SK-N-SH (cell line): ENCODE measurements at regions not wholly inside any gene's neighbourhood (a gene's known extent, or its start where the extent isn't known, plus 50 kb on each side); places are given as distances from the start of the nearest gene placed in this dataset.

ENCODE experiments used
- CTCF ChIA-PET: fragments of 300-600, 350-600 bp; formaldehyde crosslinking; extraction: SDS; loops from one replicate; lab custom pipeline; 2021; lab: Yijun Ruan, JAX
- POLR2A ChIA-PET: fragments of 350-600 bp; sonication (Branson Sonifier 250); formaldehyde crosslinking; extraction: SDS; loops from one replicate; lab custom pipeline; 2020; ENCODE audit warnings: antibody characterized with exemption, inconsistent platforms; lab: Yijun Ruan, JAX
- DNase-seq: peaks from one replicate; pipeline ENCODE4 v3.0.0; 2012
- H2AFZ ChIP-seq: fragments of 200-600 bp; sonication (generic); 2 replicates; pipeline ENCODE4 v1.8.1; 2016; ENCODE audit warnings: antibody characterized with exemption, mild to moderate bottlenecking, low read depth
- H3F3A ChIP-seq: fragments of 200-600 bp; sonication (generic); replicated peaks from 2 replicates; pipeline ENCODE3; 2016; ENCODE audit warnings: antibody characterized with exemption, mild to moderate bottlenecking; ENCODE audit not compliant: insufficient read depth
- H3K27ac ChIP-seq, 2 experiments: fragments of 200-500 bp in 1 of 2; fragments of 200-600 bp in 1 of 2; sonication (Bioruptor generic) in 1 of 2; sonication (generic), shearing (Covaris generic) in 1 of 2; 2 replicates each; pipeline versions ENCODE4 v1.5.1 to v1.6.1; 2014 to 2016; ENCODE audit warnings: low read depth in 2 of 2, inconsistent platforms in 1 of 2, low read length in 1 of 2, mild to moderate bottlenecking in 1 of 2, mixed read lengths in 1 of 2
- H3K27me3 ChIP-seq: fragments of 200-600 bp; sonication (generic), shearing (Covaris generic); 2 replicates; pipeline ENCODE4 v1.6.1; 2016; ENCODE audit warnings: mixed run types; ENCODE audit not compliant: insufficient read depth
- H3K36me3 ChIP-seq, 2 experiments: fragments of 200-500 bp in 1 of 2; fragments of 200-600 bp in 1 of 2; sonication (Bioruptor generic) in 1 of 2; sonication (generic) in 1 of 2; replicated peaks in 1 of 2; 2 replicates each; pipeline versions ENCODE3 to v1.5.1; 2014 to 2016; ENCODE audit warnings: low read length in 1 of 2, mild to moderate bottlenecking in 1 of 2; ENCODE audit not compliant: insufficient read depth in 2 of 2, control insufficient read depth in 1 of 2
- H3K4me1 ChIP-seq, 2 experiments: fragments of 200-500 bp in 1 of 2; fragments of 200-600 bp in 1 of 2; sonication (Bioruptor generic) in 1 of 2; sonication (generic), shearing (Covaris generic) in 1 of 2; 2 replicates each; pipeline versions ENCODE4 v1.5.1 to v1.6.1; 2014 to 2016; ENCODE audit warnings: low read depth in 1 of 2, low read length in 1 of 2, mixed run types in 1 of 2; ENCODE audit not compliant: insufficient read depth in 2 of 2, control insufficient read depth in 1 of 2
- H3K4me2 ChIP-seq: fragments of 200-600 bp; sonication (generic), shearing (Covaris generic); 2 replicates; pipeline ENCODE4 v1.6.1; 2017; ENCODE audit warnings: mixed run types
- H3K4me3 ChIP-seq, 2 experiments: fragments of 200-500 bp in 1 of 2; fragments of 200-600 bp in 1 of 2; sonication (Bioruptor generic) in 1 of 2; sonication (generic), shearing (Covaris generic) in 1 of 2; 2 replicates each; pipeline versions ENCODE4 v1.5.1 to v1.8.1; 2014 to 2016; ENCODE audit warnings: low read depth in 2 of 2, inconsistent platforms in 1 of 2, low read length in 1 of 2, mild to moderate bottlenecking in 1 of 2, mixed read lengths in 1 of 2, moderate library complexity in 1 of 2
- H3K79me2 ChIP-seq: fragments of 200-600 bp; sonication (generic); 2 replicates; pipeline ENCODE4 v1.8.1; 2017; ENCODE audit warnings: mild to moderate bottlenecking; ENCODE audit not compliant: insufficient read depth
- H3K9ac ChIP-seq: fragments of 200-600 bp; sonication (generic); 2 replicates; pipeline ENCODE4 v1.6.1; 2017; ENCODE audit warnings: mixed run types
- H3K9me2 ChIP-seq: fragments of 200-600 bp; sonication (generic); 2 replicates; pipeline ENCODE4 v1.6.1; 2017; ENCODE audit warnings: mixed run types
- H3K9me3 ChIP-seq: fragments of 200-600 bp; sonication (generic); 2 replicates; pipeline ENCODE4 v1.6.1; 2017; ENCODE audit warnings: mixed run types, mild to moderate bottlenecking, moderate library complexity
- H4K20me1 ChIP-seq: fragments of 200-600 bp; sonication (generic); 2 replicates; pipeline ENCODE4 v1.6.1; 2017; ENCODE audit warnings: mild to moderate bottlenecking, mixed run types; ENCODE audit not compliant: insufficient read depth
- CHD2 ChIP-seq: fragments of 150-350 bp; IDR thresholded peaks from 2 replicates; pipeline ENCODE4 v1.6.1; 2018; ENCODE audit warnings: low read length; ENCODE audit not compliant: partially characterized antibody
- EP300 ChIP-seq, 2 experiments: IDR thresholded peaks; 2 replicates each; pipeline versions ENCODE4 v1.4.0 to v1.6.1; 2012; ENCODE audit warnings: borderline replicate concordance in 1 of 2, low read depth in 1 of 2, low read length in 1 of 2
- FOXJ3 ChIP-seq: sonication (generic); formaldehyde crosslinking; IDR thresholded peaks from 2 replicates; pipeline ENCODE4 v1.5.1; 2020; ENCODE audit warnings: mild to moderate bottlenecking, missing genetic modification reagents
- GABPA ChIP-seq: IDR thresholded peaks from 2 replicates; pipeline ENCODE4 v1.4.0; 2012; ENCODE audit warnings: low read depth, mild to moderate bottlenecking
- GATA2 ChIP-seq: sonication (generic); formaldehyde crosslinking; IDR thresholded peaks from 2 replicates; pipeline ENCODE4 v1.5.0; 2020; ENCODE audit warnings: mild to moderate bottlenecking, missing genetic modification reagents
- IRF3 ChIP-seq: fragments of 150-350 bp; IDR thresholded peaks from 2 replicates; pipeline ENCODE4 v1.6.1; 2016; ENCODE audit warnings: mild to moderate bottlenecking, low read depth, low read length
- JUND ChIP-seq: IDR thresholded peaks from 2 replicates; pipeline ENCODE4 v1.4.0; 2012
- MEF2A ChIP-seq: IDR thresholded peaks from 2 replicates; pipeline ENCODE4 v1.4.0; 2012; ENCODE audit warnings: low read depth, borderline replicate concordance
- MXI1 ChIP-seq: IDR thresholded peaks from 2 replicates; pipeline ENCODE4 v1.6.1; 2012; ENCODE audit warnings: mild to moderate bottlenecking, low read depth, low read length, improper control_type of control experiment
- NFIC ChIP-seq: IDR thresholded peaks from 2 replicates; pipeline ENCODE4 v1.4.0; 2012; ENCODE audit warnings: borderline replicate concordance
- NRF1 ChIP-seq: IDR thresholded peaks from 2 replicates; pipeline ENCODE4 v1.6.1; 2012; ENCODE audit warnings: low read depth, mild to moderate bottlenecking, low read length
- RFX5 ChIP-seq: IDR thresholded peaks from 2 replicates; pipeline ENCODE4 v1.6.1; 2012; ENCODE audit warnings: mild to moderate bottlenecking, improper control_type of control experiment, low read length
- SIN3A ChIP-seq: IDR thresholded peaks from 2 replicates; pipeline ENCODE4 v1.6.1; 2012; ENCODE audit warnings: low read depth, mild to moderate bottlenecking, low read length, moderate library complexity, borderline replicate concordance
- TAF1 ChIP-seq: IDR thresholded peaks from 2 replicates; pipeline ENCODE4 v1.6.1; 2012; ENCODE audit warnings: low read depth, mild to moderate bottlenecking, low read length, moderate library complexity, borderline replicate concordance
- USF1 ChIP-seq: IDR thresholded peaks from 2 replicates; pipeline ENCODE4 v1.4.0; 2012; ENCODE audit warnings: low read depth, borderline replicate concordance
- YY1 ChIP-seq: IDR thresholded peaks from 2 replicates; pipeline ENCODE4 v1.4.0; 2012; ENCODE audit warnings: low read depth, mild to moderate bottlenecking
- WGBS: methylation state at CpG from one replicate; pipeline ENCODE4 v1.1.6; 2017; ENCODE audit warnings: low lambda C conversion rate; 5-methylcytosine and 5-hydroxymethylcytosine counted together
- TF ChIP-seq, protein P1 (sequence below): fragments of 150-350 bp; IDR thresholded peaks from 2 replicates; pipeline ENCODE4 v1.6.1; 2017; ENCODE audit warnings: antibody characterized with exemption, low read length, low read depth, borderline replicate concordance

- POLR2A ChIA-PET = no interaction called here
- Histone ChIP-seq H3K27me3 (no peaks in the 10 kb centered on the region), H2AFZ (no peak overlapping the region), H3K36me3 (no peaks in the 10 kb centered on the region), H3K4me3 (no peak overlapping the region), H3K79me2 (no peaks in the 10 kb centered on the region), H3F3A (no peaks in the 10 kb centered on the region), H3K4me1 (no peaks in the 10 kb centered on the region), H4K20me1 (no peaks in the 10 kb centered on the region), H3K27ac (no peak overlapping the region), H3K9ac (no peak overlapping the region), H3K9me2 (no peaks in the 10 kb centered on the region), H3K4me2 (no peak overlapping the region), H3K9me3 (no peaks in the 10 kb centered on the region)
- TF ChIP-seq TAF1 = no peak
- TF ChIP-seq EP300 (IDR thresholded peaks at IDR 0.05; ENCODE audit: borderline replicate concordance in 1 of 2, low read depth in 1 of 2, low read length in 1 of 2) = no peak
- no peak for TF ChIP-seq NFIC
- no peak for TF ChIP-seq RFX5
- no peak for TF ChIP-seq YY1
- DNase-seq = no peak
- CTCF ChIA-PET = interaction anchor here (0.8 kb wide), 1 partner anchor 962 kb away, joined by 3 read pairs; no protein-coding TSS in a partner anchor
Observed at GRCh38 chr14:84262932-84263331, 1267.0 kb upstream of the FLRT2 start.

- no peak for DNase-seq
- H3K27ac ChIP-seq = no peak overlapping the region
- no peak overlapping the region for H3K9ac ChIP-seq
- no peak overlapping the region for H2AFZ ChIP-seq
- TF ChIP-seq, protein P1, sequence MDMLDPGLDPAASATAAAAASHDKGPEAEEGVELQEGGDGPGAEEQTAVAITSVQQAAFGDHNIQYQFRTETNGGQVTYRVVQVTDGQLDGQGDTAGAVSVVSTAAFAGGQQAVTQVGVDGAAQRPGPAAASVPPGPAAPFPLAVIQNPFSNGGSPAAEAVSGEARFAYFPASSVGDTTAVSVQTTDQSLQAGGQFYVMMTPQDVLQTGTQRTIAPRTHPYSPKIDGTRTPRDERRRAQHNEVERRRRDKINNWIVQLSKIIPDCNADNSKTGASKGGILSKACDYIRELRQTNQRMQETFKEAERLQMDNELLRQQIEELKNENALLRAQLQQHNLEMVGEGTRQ = no peak
- no peak for TF ChIP-seq USF1
- TF ChIP-seq MXI1 = no peak
- TF ChIP-seq IRF3 = no peak
- no peak for TF ChIP-seq NRF1
- no peak for TF ChIP-seq SIN3A
- TF ChIP-seq GABPA = no peak
- no peak for TF ChIP-seq RFX5
- no peak for TF ChIP-seq JUND
- no peak for TF ChIP-seq FOXJ3
- TF ChIP-seq CHD2 = no peak
- no peak for TF ChIP-seq GATA2 (CRISPR knock-in tag)
- no peak for TF ChIP-seq MEF2A
- H3F3A ChIP-seq = no peaks in the 10 kb centered on the region
- WGBS = 11% methylated on average over 2 of the region's 2 CpGs
- no peaks in the 10 kb centered on the region for H3K27me3 ChIP-seq
- no peak overlapping the region for H3K4me2 ChIP-seq
- H3K79me2 ChIP-seq = no peaks in the 10 kb centered on the region
- H3K36me3 ChIP-seq = no peaks in the 10 kb centered on the region
- H3K9me3 ChIP-seq = no peaks in the 10 kb centered on the region
- ChIA-PET CTCF (no interaction called here), POLR2A (no interaction called here)
- H4K20me1 ChIP-seq = no peaks in the 10 kb centered on the region
- no peak overlapping the region for H3K4me3 ChIP-seq
- H3K9me2 ChIP-seq = no peaks in the 10 kb centered on the region
- peaks cover 0 to 4% of the 10 kb centered on the region in 2 experiments; a peak in 1 of 4 replicates for H3K4me1 ChIP-seq
Observed at GRCh38 chr14:84272290-84272721, 1257.6 kb upstream of the FLRT2 start.
